ENCODE measurements at regions not wholly inside any gene's neighbourhood (a gene's known extent, or its start where the extent isn't known, plus 50 kb on each side); places are given as distances from the start of the nearest gene placed in this dataset.

- no peak for DNase-seq
- ChIA-PET CTCF (no interaction called here), POLR2A (ENCODE audit: unreplicated experiment) (no interaction called here)
- H3K36me3 ChIP-seq (ENCODE audit: low read depth, low read length): no peaks in the 10 kb centered on the region
- H3K79me2 ChIP-seq (ENCODE audit: low read length): no peaks in the 10 kb centered on the region
- H3K9ac ChIP-seq (ENCODE audit: low read length): no peak overlapping the region
- no peak overlapping the region for H3K4me3 ChIP-seq (ENCODE audit: low read length)
- no peaks in the 10 kb centered on the region for H3K27me3 ChIP-seq (ENCODE audit: low read length)
- H4K20me1 ChIP-seq (ENCODE audit: low read length): no peaks in the 10 kb centered on the region
- TF ChIP-seq EZH2phosphoT487 (IDR thresholded peaks at IDR 0.05; ENCODE audit: borderline replicate concordance, low read length) (no peak), EZH2 (IDR thresholded peaks at IDR 0.05; ENCODE audit: low read length, unreplicated experiment) (no peak), CTCF (conservative IDR thresholded peaks at IDR 0.05; ENCODE audit: low read depth, low read length) (no peak)
- no peak overlapping the region for H2AFZ ChIP-seq (ENCODE audit: low read length)
- H3K9me2 ChIP-seq (replicated peaks; ENCODE audit: low read length): no peaks in the 10 kb centered on the region; the same call in 1 of the 2 replicates
- H3K27ac ChIP-seq (ENCODE audit: low read length): no peak overlapping the region
- no TSS peak for BruUV-seq (replicated peaks)
- H3K4me2 ChIP-seq (ENCODE audit: low read length): no peak overlapping the region
- H3K9me3 ChIP-seq (ENCODE audit: low read length): no peaks in the 10 kb centered on the region
- ATAC-seq: no peak
- no peaks in the 10 kb centered on the region for H3F3A ChIP-seq (ENCODE audit: low read length, unreplicated experiment)
- intact Hi-C loops (cut with micrococcal nuclease): no loop called here
- H3K4me1 ChIP-seq (ENCODE audit: insufficient read depth, low read length): no peaks in the 10 kb centered on the region
These were observed 599.5 kb downstream of the SUCLG1 start for GRCh38 chr2:83859553-83859952.

- H3K4me1 ChIP-seq (ENCODE audit: insufficient read depth, low read length): no peaks in the 10 kb centered on the region
- intact Hi-C loops (cut with micrococcal nuclease): no loop called here
- no peak overlapping the region for H3K9ac ChIP-seq (ENCODE audit: low read length)
- ATAC-seq (no peak), DNase-seq (no peak)
- ChIA-PET POLR2A (ENCODE audit: unreplicated experiment) (no interaction called here), CTCF (no interaction called here)
- no peaks in the 10 kb centered on the region for H3K79me2 ChIP-seq (ENCODE audit: low read length)
- no peak overlapping the region for H3K4me3 ChIP-seq (ENCODE audit: low read length)
- H3K27me3 ChIP-seq (ENCODE audit: low read length): no peaks in the 10 kb centered on the region
- H3K9me2 ChIP-seq (replicated peaks; ENCODE audit: low read length): no peaks in the 10 kb centered on the region
- no peaks in the 10 kb centered on the region for H3K9me3 ChIP-seq (ENCODE audit: low read length)
- no peak overlapping the region for H3K27ac ChIP-seq (ENCODE audit: low read length)
- TF ChIP-seq EZH2 (IDR thresholded peaks at IDR 0.05; ENCODE audit: low read length, unreplicated experiment): no peak
- no peak for TF ChIP-seq CTCF (conservative IDR thresholded peaks at IDR 0.05; ENCODE audit: low read depth, low read length)
- TF ChIP-seq EZH2phosphoT487 (IDR thresholded peaks at IDR 0.05; ENCODE audit: borderline replicate concordance, low read length): no peak
- H3K36me3 ChIP-seq (ENCODE audit: low read depth, low read length): no peaks in the 10 kb centered on the region
- H4K20me1 ChIP-seq (ENCODE audit: low read length): no peaks in the 10 kb centered on the region
- BruUV-seq (replicated peaks): no TSS peak
- no peak overlapping the region for H3K4me2 ChIP-seq (ENCODE audit: low read length)
- H3F3A ChIP-seq (ENCODE audit: low read length, unreplicated experiment): no peaks in the 10 kb centered on the region
- H2AFZ ChIP-seq (ENCODE audit: low read length): no peak overlapping the region
These were observed 608.0 kb downstream of the SUCLG1 start for GRCh38 chr2:83851066-83851465.

GRCh38 chr2:83850071-83850725, 608.9 kb downstream of the SUCLG1 start:
- CTCF ChIA-PET: no interaction called here
- DNase-seq (no peak), ATAC-seq (no peak)
- POLR2A ChIA-PET (ENCODE audit: unreplicated experiment): no interaction called here
- Histone ChIP-seq H2AFZ (ENCODE audit: low read length) (no peak overlapping the region), H3K9me3 (ENCODE audit: low read length) (no peaks in the 10 kb centered on the region), H3K4me3 (ENCODE audit: low read length) (no peak overlapping the region), H3K4me1 (ENCODE audit: insufficient read depth, low read length) (no peaks in the 10 kb centered on the region), H3K9ac (ENCODE audit: low read length) (no peak overlapping the region), H3K9me2 (replicated peaks; ENCODE audit: low read length) (no peaks in the 10 kb centered on the region), H3K27ac (ENCODE audit: low read length) (no peak overlapping the region), H4K20me1 (ENCODE audit: low read length) (no peaks in the 10 kb centered on the region), H3K4me2 (ENCODE audit: low read length) (no peak overlapping the region), H3K79me2 (ENCODE audit: low read length) (no peaks in the 10 kb centered on the region), H3F3A (ENCODE audit: low read length, unreplicated experiment) (no peaks in the 10 kb centered on the region), H3K27me3 (ENCODE audit: low read length) (no peaks in the 10 kb centered on the region), H3K36me3 (ENCODE audit: low read depth, low read length) (no peaks in the 10 kb centered on the region)
- intact Hi-C loops (cut with micrococcal nuclease): no loop called here
- no peak for TF ChIP-seq EZH2 (IDR thresholded peaks at IDR 0.05; ENCODE audit: low read length, unreplicated experiment)
- no peak for TF ChIP-seq EZH2phosphoT487 (IDR thresholded peaks at IDR 0.05; ENCODE audit: borderline replicate concordance, low read length)
- TF ChIP-seq CTCF (conservative IDR thresholded peaks at IDR 0.05; ENCODE audit: low read depth, low read length): no peak
- BruUV-seq (replicated peaks): no TSS peak
